Neural cell (in vitro differentiated cells): ENCODE measurements at regions not wholly inside any gene's neighbourhood (a gene's known extent, or its start where the extent isn't known, plus 50 kb on each side); places are given as distances from the start of the nearest gene placed in this dataset.

Experiments used
- H2AFZ ChIP-seq: fragments of 200-600, 300-800 bp; sonication (generic), shearing (Covaris generic); 2 replicates; pipeline ENCODE4 v1.6.0; 2014; ENCODE audit warnings: low read depth, mild to moderate bottlenecking, antibody characterized with exemption, low read length, moderate library complexity
- H3F3A ChIP-seq: fragments of 200-600 bp; shearing (Covaris generic); 2 replicates; pipeline ENCODE4 v1.6.1; 2016; ENCODE audit warnings: mild to moderate bottlenecking, moderate library complexity, mixed read lengths, antibody characterized with exemption, low read length; ENCODE audit not compliant: insufficient read depth, poor library complexity, severe bottlenecking
- H3K27ac ChIP-seq: fragments of 200-600, 300-800 bp; sonication (generic), shearing (Covaris generic); 2 replicates; pipeline ENCODE4 v1.5.1; 2014; ENCODE audit warnings: mild to moderate bottlenecking, low read length, moderate library complexity
- H3K27me3 ChIP-seq: fragments of 300-800, 200-600 bp; sonication (generic), shearing (Covaris generic); 2 replicates; pipeline ENCODE4 v1.6.0; 2014; ENCODE audit warnings: mild to moderate bottlenecking, low read depth, low read length, moderate library complexity; ENCODE audit not compliant: insufficient read depth
- H3K36me3 ChIP-seq: fragments of 300-800, 200-600 bp; sonication (generic), shearing (Covaris generic); 2 replicates; pipeline ENCODE4 v1.5.1; 2014; ENCODE audit warnings: mild to moderate bottlenecking, antibody characterized with exemption, low read length, moderate library complexity; ENCODE audit not compliant: insufficient read depth
- H3K4me2 ChIP-seq: fragments of 300-800, 200-600 bp; sonication (generic), shearing (Covaris generic); 2 replicates; pipeline ENCODE4 v1.6.0; 2014; ENCODE audit warnings: mild to moderate bottlenecking, low read length
- H3K4me3 ChIP-seq: fragments of 300-800, 200-600 bp; sonication (generic), shearing (Covaris generic); 2 replicates; pipeline ENCODE4 v1.5.1; 2014; ENCODE audit warnings: mild to moderate bottlenecking, low read length, moderate library complexity
- H3K79me2 ChIP-seq: fragments of 200-600 bp; shearing (Covaris generic); replicated peaks from 2 replicates; pipeline ENCODE4 v1.6.0; 2014; ENCODE audit warnings: mild to moderate bottlenecking, low read length, moderate library complexity; ENCODE audit not compliant: insufficient read depth
- H3K9ac ChIP-seq: fragments of 300-800, 200-600 bp; sonication (generic), shearing (Covaris generic); 2 replicates; pipeline ENCODE4 v1.6.1; 2016; ENCODE audit warnings: mild to moderate bottlenecking, low read length, mixed read lengths
- H3K9me2 ChIP-seq: fragments of 200-600 bp; shearing (Covaris generic); 2 replicates; pipeline ENCODE4 v1.6.1; 2016; ENCODE audit warnings: mild to moderate bottlenecking, low read length, mixed read lengths; ENCODE audit not compliant: insufficient read depth
- H3K9me3 ChIP-seq: fragments of 200-600, 300-800 bp; sonication (generic), shearing (Covaris generic); 2 replicates; pipeline ENCODE4 v1.6.1; 2016; ENCODE audit warnings: mild to moderate bottlenecking, mixed run types, low read length, moderate library complexity, mixed read lengths
- H4K20me1 ChIP-seq: fragments of 200-600 bp; shearing (Covaris generic); 2 replicates; pipeline ENCODE4 v1.6.1; 2016; ENCODE audit warnings: mild to moderate bottlenecking, mixed run types; ENCODE audit not compliant: insufficient read depth
- CTCF ChIP-seq: fragments of 450-650 bp; IDR thresholded peaks from 2 replicates; pipeline ENCODE4 v1.5.1; 2014; ENCODE audit warnings: antibody characterized with exemption, mild to moderate bottlenecking, moderate library complexity; ENCODE audit not compliant: poor library complexity, severe bottlenecking
- EP300 ChIP-seq: fragments of 450-650 bp; conservative IDR thresholded peaks from 2 replicates; pipeline ENCODE4 v1.6.1; 2014; ENCODE audit warnings: antibody characterized with exemption, mild to moderate bottlenecking, moderate library complexity; ENCODE audit not compliant: poor library complexity, severe bottlenecking
- EZH2 ChIP-seq: fragments of 200-600, 300-800 bp; shearing (Covaris generic), sonication (generic); IDR thresholded peaks from 2 replicates; pipeline ENCODE4 v1.6.1; 2014; ENCODE audit warnings: antibody characterized with exemption, low read length, borderline replicate concordance, mild to moderate bottlenecking; ENCODE audit not compliant: insufficient read depth, poor library complexity, severe bottlenecking
- MXI1 ChIP-seq: fragments of 450-650 bp; conservative IDR thresholded peaks from 2 replicates; pipeline ENCODE4 v1.6.1; 2014; ENCODE audit warnings: antibody characterized with exemption, mild to moderate bottlenecking; ENCODE audit not compliant: poor library complexity, severe bottlenecking
- POLR2AphosphoS5 ChIP-seq: IDR thresholded peaks from 2 replicates; pipeline ENCODE4 v1.6.1; 2012
- RAD21 ChIP-seq: fragments of 450-650 bp; conservative IDR thresholded peaks from 2 replicates; pipeline ENCODE4 v1.6.1; 2014; ENCODE audit warnings: antibody characterized with exemption, mild to moderate bottlenecking, moderate library complexity
- SMC3 ChIP-seq: fragments of 450-650 bp; conservative IDR thresholded peaks from 2 replicates; pipeline ENCODE4 v1.6.1; 2014; ENCODE audit warnings: antibody characterized with exemption, mild to moderate bottlenecking, moderate library complexity; ENCODE audit not compliant: poor library complexity
- TAF1 ChIP-seq: IDR thresholded peaks from 2 replicates; pipeline ENCODE4 v1.6.1; 2012; ENCODE audit warnings: low read depth
- TF ChIP-seq, protein P1 (sequence below): IDR thresholded peaks from 2 replicates; pipeline ENCODE4 v1.6.1; 2012; ENCODE audit warnings: borderline replicate concordance

GRCh38 chr5:128706269-128706668 lies 168.2 kb upstream of the FBN2 start:
- no peaks in the 10 kb centered on the region for H3K79me2 ChIP-seq
- no peak overlapping the region for H3K9ac ChIP-seq
- no peaks in the 10 kb centered on the region for H3K36me3 ChIP-seq
- no peak overlapping the region for H2AFZ ChIP-seq
- no peak for TF ChIP-seq SMC3
- no peak for TF ChIP-seq MXI1
- TF ChIP-seq EP300, result no peak
- TF ChIP-seq EZH2, result no peak
- TF ChIP-seq POLR2AphosphoS5, result no peak
- no peak for TF ChIP-seq TAF1
- TF ChIP-seq RAD21, result no peak
- TF ChIP-seq, protein P1, sequence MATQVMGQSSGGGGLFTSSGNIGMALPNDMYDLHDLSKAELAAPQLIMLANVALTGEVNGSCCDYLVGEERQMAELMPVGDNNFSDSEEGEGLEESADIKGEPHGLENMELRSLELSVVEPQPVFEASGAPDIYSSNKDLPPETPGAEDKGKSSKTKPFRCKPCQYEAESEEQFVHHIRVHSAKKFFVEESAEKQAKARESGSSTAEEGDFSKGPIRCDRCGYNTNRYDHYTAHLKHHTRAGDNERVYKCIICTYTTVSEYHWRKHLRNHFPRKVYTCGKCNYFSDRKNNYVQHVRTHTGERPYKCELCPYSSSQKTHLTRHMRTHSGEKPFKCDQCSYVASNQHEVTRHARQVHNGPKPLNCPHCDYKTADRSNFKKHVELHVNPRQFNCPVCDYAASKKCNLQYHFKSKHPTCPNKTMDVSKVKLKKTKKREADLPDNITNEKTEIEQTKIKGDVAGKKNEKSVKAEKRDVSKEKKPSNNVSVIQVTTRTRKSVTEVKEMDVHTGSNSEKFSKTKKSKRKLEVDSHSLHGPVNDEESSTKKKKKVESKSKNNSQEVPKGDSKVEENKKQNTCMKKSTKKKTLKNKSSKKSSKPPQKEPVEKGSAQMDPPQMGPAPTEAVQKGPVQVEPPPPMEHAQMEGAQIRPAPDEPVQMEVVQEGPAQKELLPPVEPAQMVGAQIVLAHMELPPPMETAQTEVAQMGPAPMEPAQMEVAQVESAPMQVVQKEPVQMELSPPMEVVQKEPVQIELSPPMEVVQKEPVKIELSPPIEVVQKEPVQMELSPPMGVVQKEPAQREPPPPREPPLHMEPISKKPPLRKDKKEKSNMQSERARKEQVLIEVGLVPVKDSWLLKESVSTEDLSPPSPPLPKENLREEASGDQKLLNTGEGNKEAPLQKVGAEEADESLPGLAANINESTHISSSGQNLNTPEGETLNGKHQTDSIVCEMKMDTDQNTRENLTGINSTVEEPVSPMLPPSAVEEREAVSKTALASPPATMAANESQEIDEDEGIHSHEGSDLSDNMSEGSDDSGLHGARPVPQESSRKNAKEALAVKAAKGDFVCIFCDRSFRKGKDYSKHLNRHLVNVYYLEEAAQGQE, result no peak
- TF ChIP-seq CTCF, result no peak
- no peaks in the 10 kb centered on the region for H3K27me3 ChIP-seq
- H3K4me2 ChIP-seq, result no peak overlapping the region
- H3K9me2 ChIP-seq, result no peaks in the 10 kb centered on the region
- no peak overlapping the region for H3K4me3 ChIP-seq
- H4K20me1 ChIP-seq, result no peaks in the 10 kb centered on the region
- no peak overlapping the region for H3K27ac ChIP-seq
- H3F3A ChIP-seq, result no peaks in the 10 kb centered on the region
- H3K9me3 ChIP-seq, result no peaks in the 10 kb centered on the region

GRCh38 chr5:128708841-128709240 lies 170.8 kb upstream of the FBN2 start:
- no peaks in the 10 kb centered on the region for H3K79me2 ChIP-seq
- H3K4me2 ChIP-seq, result no peak overlapping the region
- H3K36me3 ChIP-seq, result no peaks in the 10 kb centered on the region
- no peak overlapping the region for H3K9ac ChIP-seq
- no peaks in the 10 kb centered on the region for H3K27me3 ChIP-seq
- H3F3A ChIP-seq, result no peaks in the 10 kb centered on the region
- H2AFZ ChIP-seq, result no peak overlapping the region
- H3K9me3 ChIP-seq, result no peaks in the 10 kb centered on the region
- TF ChIP-seq SMC3 (no peak), CTCF (no peak), EZH2 (no peak), EP300 (no peak), RAD21 (no peak), TAF1 (no peak), MXI1 (no peak), POLR2AphosphoS5 (no peak)
- TF ChIP-seq, protein P1, result no peak
- no peak overlapping the region for H3K27ac ChIP-seq
- H3K4me3 ChIP-seq, result no peak overlapping the region
- H4K20me1 ChIP-seq, result no peaks in the 10 kb centered on the region
- no peaks in the 10 kb centered on the region for H3K9me2 ChIP-seq
